ENCODE measurements at regions not wholly inside any gene's neighbourhood (a gene's known extent, or its start where the extent isn't known, plus 50 kb on each side); places are given as distances from the start of the nearest gene placed in this dataset.
"Not testable (repeated sequence)": the region's sequence is repeated elsewhere in the genome, so short reads cannot be mapped to it uniquely, and the experiment has no call there.

GRCh38 chr3:197366301-197367044 lies 68.1 kb upstream of the DLG1 start:
- no peak for DNase-seq

GRCh38 chr3:197365586-197365985 lies 67.2 kb upstream of the DLG1 start:
- DNase-seq = no peak

- no peak for DNase-seq
These were observed 66.1 kb upstream of the DLG1 start for GRCh38 chr3:197364410-197365071.

- DNase-seq = no peak
These were observed 65.4 kb upstream of the DLG1 start for GRCh38 chr3:197363553-197364409.

- no peak for DNase-seq
These were observed 63.7 kb upstream of the DLG1 start for GRCh38 chr3:197362081-197362480.

GRCh38 chr3:197360095-197360494 lies 61.7 kb upstream of the DLG1 start:
- DNase-seq = not testable (repeated sequence)

GRCh38 chr3:197359476-197359875 lies 61.1 kb upstream of the DLG1 start:
- not testable (repeated sequence) for DNase-seq

GRCh38 chr3:197356741-197357140 lies 58.3 kb upstream of the DLG1 start:
- DNase-seq = no peak

GRCh38 chr3:197356275-197356674 lies 57.9 kb upstream of the DLG1 start:
- no peak for DNase-seq

GRCh38 chr3:197355713-197356112 lies 57.3 kb upstream of the DLG1 start:
- no peak for DNase-seq

- no peak for DNase-seq
These were observed 56.2 kb upstream of the DLG1 start for GRCh38 chr3:197354568-197355001.

- no peak for DNase-seq
These were observed 55.6 kb upstream of the DLG1 start for GRCh38 chr3:197353867-197354567.

GRCh38 chr3:197353001-197353866 lies 54.8 kb upstream of the DLG1 start:
- DNase-seq = no peak

- peak; percentile 7 for DNase-seq
These were observed 54.0 kb upstream of the DLG1 start for GRCh38 chr3:197352382-197352781.

- DNase-seq = no peak
These were observed 52.0 kb upstream of the DLG1 start for GRCh38 chr3:197350446-197350845.

GRCh38 chr3:197349368-197349767 lies 51.0 kb upstream of the DLG1 start:
- DNase-seq = no peak
